SU-DHL-6 (cell line): ENCODE measurements at regions not wholly inside any gene's neighbourhood (a gene's known extent, or its start where the extent isn't known, plus 50 kb on each side); places are given as distances from the start of the nearest gene placed in this dataset.

Experiments
- EZH2phosphoT487 ChIP-seq: fragments of 200-600 bp; sonication (generic), shearing (Covaris generic); conservative IDR thresholded peaks from 2 replicates; pipeline ENCODE4 v1.6.1; 2018; ENCODE audit warnings: mild to moderate bottlenecking, antibody characterized with exemption, low read length, moderate library complexity, mixed read lengths
- TF ChIP-seq, protein P1 (sequence below): fragments of 200-600 bp; sonication (generic); IDR thresholded peaks from one replicate; pipeline ENCODE4 v1.5.1; 2017; ENCODE audit warnings: antibody characterized with exemption, mild to moderate bottlenecking, low read length, moderate library complexity; ENCODE audit not compliant: insufficient read depth, poor library complexity, severe bottlenecking

DNA sequence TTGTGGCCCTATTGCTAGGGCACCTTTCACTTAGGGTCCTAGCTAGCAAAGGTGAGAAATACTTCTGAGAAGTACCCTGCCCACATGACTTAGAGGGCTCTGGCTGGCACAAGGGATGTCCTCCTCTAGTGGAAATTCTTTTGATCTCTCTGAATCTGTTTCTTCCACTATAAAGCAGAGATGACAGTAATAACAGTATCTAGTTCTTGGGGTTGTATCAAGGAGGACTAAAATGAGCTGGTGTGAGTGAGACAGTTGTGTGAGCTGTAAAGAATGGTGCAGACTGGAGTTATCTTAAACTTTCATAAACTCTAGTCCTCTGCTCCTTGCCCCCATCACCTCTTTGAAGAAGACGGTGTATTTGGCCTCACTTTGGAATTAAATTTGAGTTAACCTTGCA, 157.8 kb upstream of the PLET1 start:
- TF ChIP-seq, protein P1, sequence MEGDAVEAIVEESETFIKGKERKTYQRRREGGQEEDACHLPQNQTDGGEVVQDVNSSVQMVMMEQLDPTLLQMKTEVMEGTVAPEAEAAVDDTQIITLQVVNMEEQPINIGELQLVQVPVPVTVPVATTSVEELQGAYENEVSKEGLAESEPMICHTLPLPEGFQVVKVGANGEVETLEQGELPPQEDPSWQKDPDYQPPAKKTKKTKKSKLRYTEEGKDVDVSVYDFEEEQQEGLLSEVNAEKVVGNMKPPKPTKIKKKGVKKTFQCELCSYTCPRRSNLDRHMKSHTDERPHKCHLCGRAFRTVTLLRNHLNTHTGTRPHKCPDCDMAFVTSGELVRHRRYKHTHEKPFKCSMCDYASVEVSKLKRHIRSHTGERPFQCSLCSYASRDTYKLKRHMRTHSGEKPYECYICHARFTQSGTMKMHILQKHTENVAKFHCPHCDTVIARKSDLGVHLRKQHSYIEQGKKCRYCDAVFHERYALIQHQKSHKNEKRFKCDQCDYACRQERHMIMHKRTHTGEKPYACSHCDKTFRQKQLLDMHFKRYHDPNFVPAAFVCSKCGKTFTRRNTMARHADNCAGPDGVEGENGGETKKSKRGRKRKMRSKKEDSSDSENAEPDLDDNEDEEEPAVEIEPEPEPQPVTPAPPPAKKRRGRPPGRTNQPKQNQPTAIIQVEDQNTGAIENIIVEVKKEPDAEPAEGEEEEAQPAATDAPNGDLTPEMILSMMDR, result no peak
- TF ChIP-seq EZH2phosphoT487, result no peak
